A549 (cell line): ENCODE measurements at regions not wholly inside any gene's neighbourhood (a gene's known extent, or its start where the extent isn't known, plus 50 kb on each side); places are given as distances from the start of the nearest gene placed in this dataset.

Source experiments
- ATAC-seq, 2 experiments: fragments of 200-7000 bp in 1 of 2; fragments of >200 bp in 1 of 2; cut with Nextera tagmentation in 1 of 2; cut with Tn5 transposase in 1 of 2; 3 replicates each; pipeline versions ENCODE4 v1.8.0 to v1.9.1; 2018 to 2020; ENCODE audit warnings: mild to moderate bottlenecking in 1 of 2, moderate library complexity in 1 of 2
- CTCF ChIA-PET: fragments of 300-600 bp; sonication (Branson Sonifier 250); formaldehyde crosslinking; extraction: SDS; loops from one replicate; lab custom pipeline; 2021; ENCODE audit warnings: antibody characterized with exemption, inconsistent platforms; lab: Yijun Ruan, JAX
- POLR2A ChIA-PET: fragments of 350-600 bp; formaldehyde crosslinking; extraction: SDS; loops from one replicate; lab custom pipeline; 2021; ENCODE audit warnings: antibody characterized with exemption, inconsistent platforms; lab: Yijun Ruan, JAX
- DNase-seq, 2 experiments: peaks; one replicate each; pipeline versions ENCODE4 v3.0.0 to v3.0.0-alpha.2; 2011 to 2016; ENCODE audit warnings: low read depth in 1 of 2, low spot score in 1 of 2
- FAIRE-seq: peaks from 2 replicates; lab custom pipeline; 2011; peaks lifted over from hg19 to GRCh38; lab: Jason Lieb, UNC
- H3K27ac ChIP-seq, 2 experiments: fragments of >200 bp; sonication (Bioruptor Twin); formaldehyde crosslinking; 3 replicates each; pipeline ENCODE4 v1.5.1; 2016 to 2017
- H3K4me1 ChIP-seq: fragments of >200 bp; sonication (Bioruptor Twin); formaldehyde crosslinking; 3 replicates; pipeline ENCODE4 v1.6.1; 2016
- H3K4me2 ChIP-seq: fragments of >200 bp; sonication (Bioruptor Twin); formaldehyde crosslinking; 3 replicates; pipeline ENCODE4 v1.6.1; 2016
- H3K4me3 ChIP-seq: fragments of >200 bp; sonication (Bioruptor Twin); formaldehyde crosslinking; 3 replicates; pipeline ENCODE4 v1.5.1; 2016
- H3K9me3 ChIP-seq: fragments of >200 bp; sonication (Bioruptor Twin); formaldehyde crosslinking; 3 replicates; pipeline ENCODE4 v1.6.1; 2016
- CBX2 ChIP-seq: fragments of 200-600 bp; sonication (generic); IDR thresholded peaks from 2 replicates; pipeline ENCODE4 v1.6.1; 2016; ENCODE audit warnings: low read depth, mild to moderate bottlenecking, borderline replicate concordance
- CBX8 ChIP-seq: fragments of 200-600 bp; sonication (generic); IDR thresholded peaks from 2 replicates; pipeline ENCODE4 v1.6.1; 2016
- EHF ChIP-seq: fragments of 250-450 bp; sonication (Bioruptor Pico); IDR thresholded peaks from 2 replicates; pipeline ENCODE4 v1.5.0; 2020; ENCODE audit warnings: mild to moderate bottlenecking
- FOXS1 ChIP-seq: fragments of 250-450 bp; sonication (Bioruptor Pico); IDR thresholded peaks from 2 replicates; pipeline ENCODE4 v1.5.0; 2020; ENCODE audit warnings: mild to moderate bottlenecking, moderate library complexity
- HOXB5 ChIP-seq: fragments of 250-450 bp; sonication (Bioruptor Pico); IDR thresholded peaks from 2 replicates; pipeline ENCODE4 v1.5.0; 2020; ENCODE audit warnings: mild to moderate bottlenecking, moderate library complexity
- KDM1A ChIP-seq: fragments of 200-600 bp; sonication (generic); IDR thresholded peaks from 2 replicates; pipeline ENCODE4 v1.6.1; 2016; ENCODE audit warnings: low read depth, mild to moderate bottlenecking
- MAZ ChIP-seq: fragments of 150-350 bp; IDR thresholded peaks from 2 replicates; pipeline ENCODE4 v1.6.1; 2014; ENCODE audit warnings: antibody characterized with exemption, low read depth, low read length, borderline replicate concordance
- NPAS2 ChIP-seq: fragments of 250-450 bp; sonication (Bioruptor Pico); IDR thresholded peaks from 2 replicates; pipeline ENCODE4 v1.8.0; 2022; ENCODE audit warnings: mild to moderate bottlenecking, moderate library complexity, borderline replicate concordance
- RARB ChIP-seq: fragments of 250-450 bp; sonication (Bioruptor Pico); IDR thresholded peaks from 2 replicates; pipeline ENCODE4 v1.8.0; 2021; ENCODE audit warnings: mild to moderate bottlenecking, moderate library complexity
- REST ChIP-seq: fragments of 200-600 bp; sonication (generic); IDR thresholded peaks from 2 replicates; pipeline ENCODE4 v1.6.1; 2016; ENCODE audit warnings: antibody characterized with exemption, mild to moderate bottlenecking, moderate library complexity
- TP53 ChIP-seq: fragments of 250-450 bp; sonication (Bioruptor Pico); IDR thresholded peaks from 2 replicates; pipeline ENCODE4 v1.5.0; 2021; ENCODE audit warnings: mild to moderate bottlenecking, moderate library complexity
- USF2 ChIP-seq: fragments of 450-650 bp; IDR thresholded peaks from 2 replicates; pipeline ENCODE4 v1.6.1; 2014; ENCODE audit warnings: antibody characterized with exemption
- ZFP36 ChIP-seq: fragments of 450-650 bp; IDR thresholded peaks from 2 replicates; pipeline ENCODE4 v1.6.1; 2014; ENCODE audit warnings: borderline replicate concordance; ENCODE audit not compliant: partially characterized antibody
- ZNF302 ChIP-seq: fragments of 250-450 bp; sonication (Bioruptor Pico); IDR thresholded peaks from 2 replicates; pipeline ENCODE4 v1.9.0; 2021; ENCODE audit warnings: inconsistent platforms, mild to moderate bottlenecking, moderate library complexity
- ZSCAN20 ChIP-seq: fragments of 250-450 bp; sonication (Bioruptor Pico); IDR thresholded peaks from 2 replicates; pipeline ENCODE4 v1.8.0; 2022; ENCODE audit warnings: mild to moderate bottlenecking, moderate library complexity
- WGBS: methylation state at CpG from one replicate; pipeline ENCODE4 v1.1.6; 2017; ENCODE audit errors: missing lambda C conversion rate; 5-methylcytosine and 5-hydroxymethylcytosine counted together

- H3K4me1 ChIP-seq = no peaks in the 10 kb centered on the region
- no peaks in the 10 kb centered on the region for H3K9me3 ChIP-seq
- H3K4me3 ChIP-seq = no peak overlapping the region
- CTCF ChIA-PET = interaction anchor here (1.6 kb wide), 1 partner anchor 16 kb away, joined by 5 read pairs; no protein-coding TSS in a partner anchor
- DNase-seq (no peak), FAIRE-seq (no peak), ATAC-seq (no peak)
- H3K27ac ChIP-seq = no peak overlapping the region
- no peak for TF ChIP-seq MAZ
- no peak for TF ChIP-seq RARB
- no peak for TF ChIP-seq CBX8
- TF ChIP-seq KDM1A = no peak
- TF ChIP-seq NPAS2 (CRISPR knock-in tag) = no peak
- TF ChIP-seq HOXB5 (CRISPR knock-in tag) = no peak
- WGBS = 24% methylated on average over 4 of the region's 4 CpGs
- no peak overlapping the region for H3K4me2 ChIP-seq
- POLR2A ChIA-PET = no interaction called here
These were observed 153.7 kb downstream of the AACS start for GRCh38 chr12:125218952-125219351.

- CTCF ChIA-PET = interaction anchor here (0.9 to 1.6 kb wide), 3 partner anchors 9 to 18 kb away, joined by 3 to 5 read pairs (median 3); no protein-coding TSS in a partner anchor
These were observed 155.4 kb downstream of the AACS start for GRCh38 chr12:125220404-125221273.

GRCh38 chr12:125221602-125222001 lies 156.4 kb downstream of the AACS start:
- DNase-seq = no peak
- FAIRE-seq = no peak
- CTCF ChIA-PET = no interaction called here
- no peak overlapping the region for H3K27ac ChIP-seq
- H3K4me2 ChIP-seq = no peak overlapping the region
- no peak overlapping the region for H3K4me3 ChIP-seq
- no peaks in the 10 kb centered on the region for H3K4me1 ChIP-seq
- 56% methylated on average over 4 of the region's 4 CpGs for WGBS
- ATAC-seq = no peak
- POLR2A ChIA-PET = no interaction called here
- no peaks in the 10 kb centered on the region for H3K9me3 ChIP-seq
- peak; percentile 56 for TF ChIP-seq ZFP36
- TF ChIP-seq ZNF302 (CRISPR knock-in tag) = no peak
- TF ChIP-seq REST = no peak
- no peak for TF ChIP-seq USF2
- TF ChIP-seq EHF (CRISPR knock-in tag) = no peak
- no peak for TF ChIP-seq FOXS1 (CRISPR knock-in tag)

More at GRCh38 chr12:125220404-125221273, 155.4 kb downstream of the AACS start:
- no peaks in the 10 kb centered on the region for H3K9me3 ChIP-seq
- POLR2A ChIA-PET = no interaction called here
- FAIRE-seq (no peak), DNase-seq (no peak)
- H3K4me3 ChIP-seq = no peak overlapping the region
- TF ChIP-seq CBX2 = no peak
- TF ChIP-seq ZSCAN20 = no peak
- TF ChIP-seq TP53 (CRISPR knock-in tag) = no peak
- TF ChIP-seq RARB = no peak
- TF ChIP-seq, all 56 proteins: peak for 0
- H3K27ac ChIP-seq = no peak overlapping the region
- H3K4me1 ChIP-seq = no peaks in the 10 kb centered on the region
- H3K4me2 ChIP-seq = no peak overlapping the region
- ATAC-seq = peak in 1 of 2 experiments; percentile 24; a peak in 2 of 6 replicates
- WGBS = 33% methylated on average over 16 of the region's 16 CpGs
